HG03565 (cell line): ENCODE measurements at regions not wholly inside any gene's neighbourhood (a gene's known extent, or its start where the extent isn't known, plus 50 kb on each side); places are given as distances from the start of the nearest gene placed in this dataset.

Experiments
- ATAC-seq: cut with Tn5 transposase; IDR thresholded peaks from one replicate; pipeline ENCODE4 v1.9.1; 2021; ENCODE audit warnings: mild to moderate bottlenecking, moderate library complexity; ENCODE audit not compliant: unreplicated experiment

DNA sequence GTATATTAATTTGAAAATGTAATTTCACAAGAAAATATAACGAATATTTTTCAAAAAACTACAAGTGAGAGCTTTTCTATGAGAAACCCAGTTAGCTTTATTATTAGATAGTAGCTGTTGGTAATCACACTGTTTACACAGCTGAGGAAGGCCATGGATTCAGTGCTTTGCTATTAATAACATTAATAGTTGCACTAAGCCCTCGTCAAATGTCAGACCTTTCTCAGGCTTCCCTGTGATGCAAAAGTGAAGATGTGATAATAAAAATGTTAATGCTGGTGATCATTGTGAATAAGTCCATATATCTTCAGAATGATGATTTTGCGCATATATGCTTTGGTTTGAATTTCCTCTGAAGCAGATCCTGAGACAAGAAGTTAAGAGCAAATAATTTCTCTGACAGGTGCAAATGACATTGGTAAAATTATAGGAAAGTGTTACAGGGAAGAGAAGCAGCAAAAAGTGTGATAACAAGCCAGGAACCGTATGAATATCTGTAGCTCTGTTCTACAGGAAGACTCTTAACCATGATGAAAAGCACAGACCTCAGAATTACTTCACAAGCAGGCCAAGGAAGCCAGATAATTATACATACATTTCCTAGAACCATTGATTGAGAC is 56.5 kb upstream of the CNTN6 start:
- no peak for ATAC-seq

DNA sequence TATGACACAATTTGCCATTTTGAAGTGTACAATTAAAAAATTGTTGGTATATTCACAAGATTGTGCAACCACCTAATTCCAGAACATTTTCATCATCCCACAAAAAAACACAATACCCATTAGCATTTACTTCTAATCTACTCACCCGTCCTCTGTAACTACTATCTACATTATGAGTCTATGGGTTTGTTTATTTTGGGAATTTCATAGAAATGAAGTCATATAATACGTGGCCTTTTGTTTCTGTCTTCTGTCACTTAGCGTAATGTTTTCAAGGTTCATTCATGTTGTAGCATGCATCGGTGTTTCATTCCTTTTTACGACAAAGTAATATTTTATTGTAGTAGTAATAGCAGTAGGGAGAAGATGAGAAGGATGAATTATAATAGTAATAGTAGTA is 55.2 kb upstream of the CNTN6 start:
- no peak for ATAC-seq
